Keratinocyte (primary cell): ENCODE measurements at regions not wholly inside any gene's neighbourhood (a gene's known extent, or its start where the extent isn't known, plus 50 kb on each side); places are given as distances from the start of the nearest gene placed in this dataset.

Experiments used
- DNase-seq: peaks from one replicate; pipeline ENCODE4 v3.0.0-alpha.2; 2011; ENCODE audit warnings: low read depth, missing footprints, low spot score
- FAIRE-seq: peaks from 2 replicates; lab custom pipeline; 2011; peaks lifted over from hg19 to GRCh38; lab: Jason Lieb, UNC
- H2AFZ ChIP-seq: 2 replicates; pipeline ENCODE4 v1.6.0; 2012; ENCODE audit warnings: low read length, control low read depth, inconsistent platforms; ENCODE audit not compliant: control insufficient read depth
- H3K27ac ChIP-seq: 2 replicates; pipeline ENCODE4 v1.5.1; 2011; ENCODE audit warnings: low read length; ENCODE audit not compliant: control insufficient read depth, insufficient read depth
- H3K27me3 ChIP-seq: 3 replicates; pipeline ENCODE4 v1.6.0; 2011; ENCODE audit warnings: low read length; ENCODE audit not compliant: control insufficient read depth, insufficient read depth; ENCODE audit errors: extremely low read depth
- H3K36me3 ChIP-seq, 2 experiments: 2 replicates in 1 of 2; 3 replicates in 1 of 2; pipeline ENCODE4 v1.5.1; 2011; ENCODE audit warnings: low read length in 2 of 2, mild to moderate bottlenecking in 1 of 2; ENCODE audit not compliant: control insufficient read depth in 2 of 2, insufficient read depth in 2 of 2; ENCODE audit errors: extremely low read depth in 1 of 2
- H3K4me1 ChIP-seq: 3 replicates; pipeline ENCODE4 v1.5.1; 2011; ENCODE audit warnings: low read length; ENCODE audit not compliant: control insufficient read depth, insufficient read depth; ENCODE audit errors: extremely low read depth
- H3K4me2 ChIP-seq: 3 replicates; pipeline ENCODE4 v1.6.0; 2011; ENCODE audit warnings: low read depth, low read length; ENCODE audit not compliant: control insufficient read depth, insufficient read depth; ENCODE audit errors: extremely low read depth
- H3K4me3 ChIP-seq, 3 experiments: fragments of 200-600 bp in 1 of 3; sonication (generic) in 1 of 3; 2 replicates in 2 of 3; 3 replicates in 1 of 3; pipeline ENCODE4 v1.5.1; 2011 to 2016; ENCODE audit warnings: low read length in 3 of 3, mild to moderate bottlenecking in 3 of 3, control low read depth in 2 of 3, inconsistent platforms in 1 of 3, low read depth in 1 of 3, mixed read lengths in 1 of 3, mixed run types in 1 of 3, moderate library complexity in 1 of 3; ENCODE audit not compliant: control insufficient read depth in 2 of 3, insufficient read depth in 2 of 3; ENCODE audit errors: extremely low read depth in 1 of 3
- H3K79me2 ChIP-seq: 2 replicates; pipeline ENCODE4 v1.6.0; 2012; ENCODE audit warnings: low read length; ENCODE audit not compliant: control insufficient read depth, insufficient read depth
- H3K9ac ChIP-seq: 3 replicates; pipeline ENCODE4 v1.6.0; 2011; ENCODE audit warnings: low read length; ENCODE audit not compliant: control insufficient read depth, insufficient read depth; ENCODE audit errors: extremely low read depth
- H3K9me1 ChIP-seq: 3 replicates; pipeline ENCODE4 v1.6.0; 2011; ENCODE audit warnings: low read length; ENCODE audit not compliant: control insufficient read depth, insufficient read depth; ENCODE audit errors: extremely low read depth
- H3K9me3 ChIP-seq: 2 replicates; pipeline ENCODE4 v1.5.1; 2012; ENCODE audit warnings: low read depth, low read length; ENCODE audit not compliant: control insufficient read depth
- H4K20me1 ChIP-seq: 3 replicates; pipeline ENCODE4 v1.6.0; 2011; ENCODE audit warnings: low read length; ENCODE audit not compliant: control insufficient read depth, insufficient read depth; ENCODE audit errors: extremely low read depth
- CTCF ChIP-seq, 3 experiments: IDR thresholded peaks in 1 of 3; conservative IDR thresholded peaks in 1 of 3; optimal IDR thresholded peaks in 1 of 3; 2 replicates in 2 of 3; 3 replicates in 1 of 3; pipeline versions ENCODE3 to v1.5.1; 2011; ENCODE audit warnings: low read length in 3 of 3, mild to moderate bottlenecking in 3 of 3, moderate library complexity in 2 of 3, control low read depth in 1 of 3, inconsistent platforms in 1 of 3; ENCODE audit not compliant: insufficient read depth in 2 of 3; ENCODE audit errors: extremely low read depth in 1 of 3
- EZH2 ChIP-seq: IDR thresholded peaks from one replicate; pipeline ENCODE4 v1.6.1; 2012; ENCODE audit warnings: inconsistent platforms, mild to moderate bottlenecking, low read length, moderate library complexity
- dilution Hi-C: fragments of 300-500 bp; cut with MboI; formaldehyde crosslinking; loops from one replicate; pipeline ENCODE4 v1.7.0; 2020; ENCODE audit warnings: low sequenced_read_pairs; ENCODE audit not compliant: extremely low pct_ligation_motif_present

GRCh38 chr1:218548764-218549163 lies 203.6 kb downstream of the TGFB2 start:
- Histone ChIP-seq H3K79me2 (no peaks in the 10 kb centered on the region), H2AFZ (no peak overlapping the region), H3K4me1 (no peaks in the 10 kb centered on the region), H3K36me3 (no peaks in the 10 kb centered on the region), H3K9ac (no peak overlapping the region), H4K20me1 (no peaks in the 10 kb centered on the region), H3K4me3 (no peak overlapping the region), H3K9me1 (no peaks in the 10 kb centered on the region), H3K9me3 (no peaks in the 10 kb centered on the region), H3K27ac (no peak overlapping the region), H3K4me2 (no peak overlapping the region), H3K27me3 (no peaks in the 10 kb centered on the region)
- DNase-seq, result no peak
- TF ChIP-seq CTCF (optimal IDR thresholded peaks at IDR 0.05 in 1 of 3, IDR thresholded peaks at IDR 0.05 in 1 of 3, conservative IDR thresholded peaks at IDR 0.05 in 1 of 3; ENCODE audit: extremely low read depth in 1 of 3, insufficient read depth in 2 of 3, low read length in 3 of 3), result no peak
- TF ChIP-seq EZH2, result no peak
- no peak for FAIRE-seq
- dilution Hi-C loops, result no loop called here

GRCh38 chr1:218553197-218553596 lies 208.1 kb downstream of the TGFB2 start:
- dilution Hi-C loops, result no loop called here
- Histone ChIP-seq H3K9me3 (no peaks in the 10 kb centered on the region), H3K79me2 (no peaks in the 10 kb centered on the region), H4K20me1 (no peaks in the 10 kb centered on the region), H3K9me1 (no peaks in the 10 kb centered on the region), H3K27me3 (no peaks in the 10 kb centered on the region), H3K9ac (no peak overlapping the region), H3K27ac (no peak overlapping the region), H3K4me1 (no peaks in the 10 kb centered on the region), H3K4me3 (no peak overlapping the region), H3K4me2 (no peak overlapping the region), H3K36me3 (no peaks in the 10 kb centered on the region), H2AFZ (no peak overlapping the region)
- DNase-seq (no peak), FAIRE-seq (no peak)
- TF ChIP-seq CTCF (optimal IDR thresholded peaks at IDR 0.05 in 1 of 3, IDR thresholded peaks at IDR 0.05 in 1 of 3, conservative IDR thresholded peaks at IDR 0.05 in 1 of 3; ENCODE audit: extremely low read depth in 1 of 3, insufficient read depth in 2 of 3, low read length in 3 of 3) (no peak), EZH2 (no peak)
